H9 (cell line): ENCODE measurements at regions not wholly inside any gene's neighbourhood (a gene's known extent, or its start where the extent isn't known, plus 50 kb on each side); places are given as distances from the start of the nearest gene placed in this dataset.

ENCODE experiments used
- DNase-seq: peaks from one replicate; pipeline ENCODE4 v3.0.0-alpha.2; 2017
- H2AFZ ChIP-seq: one replicate; pipeline ENCODE4 v1.6.1; 2013; ENCODE audit warnings: mild to moderate bottlenecking, low read length, control low read depth, moderate library complexity
- H2AK5ac ChIP-seq: 2 replicates; pipeline ENCODE4 v1.6.1; 2013; ENCODE audit warnings: low read length, control low read depth, mixed read lengths; ENCODE audit not compliant: insufficient read length
- H2BK120ac ChIP-seq: one replicate; pipeline ENCODE4 v1.6.1; 2013; ENCODE audit warnings: low read depth, mild to moderate bottlenecking, low read length, control low read depth, inconsistent platforms; ENCODE audit not compliant: poor library complexity, severe bottlenecking
- H2BK12ac ChIP-seq: 2 replicates; pipeline ENCODE4 v1.6.1; 2013; ENCODE audit warnings: low read length, control low read depth, mixed read lengths, low read depth; ENCODE audit not compliant: insufficient read length
- H2BK15ac ChIP-seq: 2 replicates; pipeline ENCODE4 v1.6.1; 2013; ENCODE audit warnings: low read depth, low read length, control low read depth
- H2BK20ac ChIP-seq: one replicate; pipeline ENCODE4 v1.6.1; 2013; ENCODE audit warnings: low read depth, mild to moderate bottlenecking, low read length, control low read depth, inconsistent platforms; ENCODE audit not compliant: poor library complexity, severe bottlenecking
- H2BK5ac ChIP-seq: 2 replicates; pipeline ENCODE4 v1.6.1; 2013; ENCODE audit warnings: low read length, control low read depth, mixed read lengths; ENCODE audit not compliant: insufficient read length
- H3K14ac ChIP-seq: 2 replicates; pipeline ENCODE4 v1.6.1; 2013; ENCODE audit warnings: low read length, control low read depth; ENCODE audit not compliant: insufficient read depth
- H3K18ac ChIP-seq: 2 replicates; pipeline ENCODE4 v1.6.1; 2013; ENCODE audit warnings: low read depth, mild to moderate bottlenecking, mixed read lengths, low read length, control low read depth; ENCODE audit not compliant: insufficient read length
- H3K23ac ChIP-seq: 2 replicates; pipeline ENCODE4 v1.6.1; 2013; ENCODE audit warnings: low read length, control low read depth, mixed read lengths, low read depth; ENCODE audit not compliant: insufficient read length
- H3K23me2 ChIP-seq: 2 replicates; pipeline ENCODE4 v1.6.1; 2013; ENCODE audit warnings: low read depth, mild to moderate bottlenecking, mixed read lengths, low read length, control low read depth; ENCODE audit not compliant: insufficient read length, poor library complexity, severe bottlenecking
- H3K27ac ChIP-seq: 2 replicates; pipeline ENCODE4 v1.5.1; 2013; ENCODE audit warnings: low read length, control low read depth, mixed read lengths, low read depth; ENCODE audit not compliant: insufficient read length
- H3K27me3 ChIP-seq: 2 replicates; pipeline ENCODE4 v1.6.1; 2013; ENCODE audit warnings: low read length, control low read depth, inconsistent platforms; ENCODE audit not compliant: insufficient read depth
- H3K4ac ChIP-seq: 2 replicates; pipeline ENCODE4 v1.6.1; 2013; ENCODE audit warnings: low read depth, mild to moderate bottlenecking, control low read depth, inconsistent platforms, low read length, moderate library complexity
- H3K4me1 ChIP-seq: 2 replicates; pipeline ENCODE4 v1.6.1; 2013; ENCODE audit warnings: low read length, control low read depth, inconsistent platforms; ENCODE audit not compliant: insufficient read depth
- H3K4me2 ChIP-seq: 2 replicates; pipeline ENCODE4 v1.6.1; 2013; ENCODE audit warnings: low read length, control low read depth, mixed read lengths; ENCODE audit not compliant: insufficient read length, insufficient read depth
- H3K56ac ChIP-seq: 2 replicates; pipeline ENCODE4 v1.6.1; 2013; ENCODE audit warnings: low read depth, mild to moderate bottlenecking, mixed read lengths, low read length, control low read depth; ENCODE audit not compliant: insufficient read length
- H3K79me1 ChIP-seq: 2 replicates; pipeline ENCODE4 v1.6.1; 2013; ENCODE audit warnings: low read depth, mild to moderate bottlenecking, moderate library complexity, low read length, control low read depth, inconsistent platforms; ENCODE audit not compliant: insufficient read depth, poor library complexity, severe bottlenecking
- H3K79me2 ChIP-seq: 2 replicates; pipeline ENCODE4 v1.6.1; 2013; ENCODE audit warnings: low read length, control low read depth, inconsistent platforms; ENCODE audit not compliant: insufficient read depth
- H3K9ac ChIP-seq: 2 replicates; pipeline ENCODE4 v1.6.1; 2013; ENCODE audit warnings: low read length, control low read depth, mixed read lengths; ENCODE audit not compliant: insufficient read length; ENCODE audit errors: extremely low read depth
- H3K9me3 ChIP-seq: one replicate; pipeline ENCODE4 v1.6.1; 2013; ENCODE audit warnings: low read depth, low read length, inconsistent platforms; ENCODE audit not compliant: control insufficient read depth
- H3T11ph ChIP-seq: one replicate; pipeline ENCODE4 v1.6.1; 2013; ENCODE audit warnings: mild to moderate bottlenecking, low read length, control low read depth, inconsistent platforms
- H4K20me1 ChIP-seq: one replicate; pipeline ENCODE4 v1.6.1; 2013; ENCODE audit not compliant: control insufficient read depth, insufficient read length, insufficient read depth
- H4K5ac ChIP-seq: 2 replicates; pipeline ENCODE4 v1.6.1; 2013; ENCODE audit warnings: low read depth, mild to moderate bottlenecking, mixed read lengths, low read length, control low read depth; ENCODE audit not compliant: insufficient read length
- H4K8ac ChIP-seq: replicated peaks from 2 replicates; pipeline ENCODE4 v1.6.1; 2013; ENCODE audit warnings: low read length, control low read depth, mixed read lengths, low read depth; ENCODE audit not compliant: insufficient read length
- H4K91ac ChIP-seq: 2 replicates; pipeline ENCODE4 v1.6.1; 2013; ENCODE audit warnings: low read depth, mild to moderate bottlenecking, moderate library complexity, mixed read lengths, low read length, control low read depth; ENCODE audit not compliant: insufficient read length
- H3K27ac Mint-ChIP-seq, 3 experiments: 2 replicates in 2 of 3; 3 replicates in 1 of 3; pipeline ENCODE4 v1.8.0; 2020 to 2021; ENCODE audit warnings: mixed read lengths in 3 of 3, mild to moderate bottlenecking in 1 of 3, moderate library complexity in 1 of 3
- H3K27me3 Mint-ChIP-seq: 2 replicates; pipeline ENCODE4 v1.8.0; 2021; ENCODE audit warnings: low read depth, mild to moderate bottlenecking, moderate library complexity, mixed read lengths
- H3K36me3 Mint-ChIP-seq, 3 experiments: 2 replicates in 2 of 3; 3 replicates in 1 of 3; pipeline ENCODE4 v1.8.0; 2020 to 2021; ENCODE audit warnings: low read depth in 3 of 3, mixed read lengths in 3 of 3; ENCODE audit not compliant: insufficient read depth in 1 of 3
- H3K4me1 Mint-ChIP-seq, 2 experiments: 2 replicates each; pipeline ENCODE4 v1.8.0; 2020; ENCODE audit warnings: mixed read lengths in 2 of 2
- H3K4me3 Mint-ChIP-seq, 2 experiments: 2 replicates in 1 of 2; 3 replicates in 1 of 2; pipeline ENCODE4 v1.8.0; 2020 to 2021; ENCODE audit warnings: mild to moderate bottlenecking in 2 of 2, mixed read lengths in 2 of 2, moderate library complexity in 1 of 2
- H3K9me3 Mint-ChIP-seq, 2 experiments: 2 replicates in 1 of 2; 3 replicates in 1 of 2; pipeline ENCODE4 v1.8.0; 2020; ENCODE audit warnings: mild to moderate bottlenecking in 2 of 2, mixed read lengths in 2 of 2, moderate library complexity in 1 of 2
- CTCF ChIP-seq: fragments of 200-600 bp; sonication (generic); conservative IDR thresholded peaks from 3 replicates; pipeline ENCODE4 v1.8.0; 2021; ENCODE audit warnings: antibody characterized with exemption, mild to moderate bottlenecking
- WGBS: extraction: QIAGEN DNeasy Blood & Tissue Kit; methylation state at CpG from one replicate; pipeline ENCODE4 v1.1.7; 2013; ENCODE audit warnings: missing lambda C conversion rate, low lambda C conversion rate, mixed read lengths; ENCODE audit not compliant: insufficient read length; ENCODE audit errors: extremely low coverage; 5-methylcytosine and 5-hydroxymethylcytosine counted together

- H3K9me3 ChIP-seq, result no peaks in the 10 kb centered on the region
- no peak overlapping the region for H3K9ac ChIP-seq
- no peaks in the 10 kb centered on the region for H3K23me2 ChIP-seq
- H3T11ph ChIP-seq, result no peak overlapping the region
- no peak overlapping the region for H3K4me3 Mint-ChIP-seq
- H4K8ac ChIP-seq, result no peak overlapping the region
- H3K27me3 Mint-ChIP-seq, result no peaks in the 10 kb centered on the region
- H3K56ac ChIP-seq, result no peak overlapping the region
- H3K4me2 ChIP-seq, result no peak overlapping the region
- no peak overlapping the region for H3K18ac ChIP-seq
- H2BK120ac ChIP-seq, result no peak overlapping the region
- no peaks in the 10 kb centered on the region for H3K4me1 ChIP-seq
- no peak overlapping the region for H4K91ac ChIP-seq
- no peaks in the 10 kb centered on the region for H3K27me3 ChIP-seq
- H2AFZ ChIP-seq, result no peak overlapping the region
- H3K4me1 Mint-ChIP-seq, result peaks cover 7 to 9% of the 10 kb centered on the region in 2 experiments
- no peak overlapping the region for H2BK15ac ChIP-seq
- H3K79me1 ChIP-seq, result no peaks in the 10 kb centered on the region
- no peak overlapping the region for H2BK20ac ChIP-seq
- no peaks in the 10 kb centered on the region for H4K20me1 ChIP-seq
- no peak overlapping the region for H3K27ac ChIP-seq
- no peak overlapping the region for H3K14ac ChIP-seq
- DNase-seq, result no peak
- H3K36me3 Mint-ChIP-seq, result peaks cover 4 to 5% (median 4%) of the 10 kb centered on the region in 3 experiments; a peak in 4 of 7 replicates
- H3K4ac ChIP-seq, result no peak overlapping the region
- no peak overlapping the region for H2BK5ac ChIP-seq
- TF ChIP-seq CTCF, result no peak
- no peak overlapping the region for H3K27ac Mint-ChIP-seq
- H3K79me2 ChIP-seq, result no peaks in the 10 kb centered on the region
- H2AK5ac ChIP-seq, result no peak overlapping the region
- no peak overlapping the region for H2BK12ac ChIP-seq
- no CpG with 5 or more reads among the region's 3 CpGs for WGBS
- no peak overlapping the region for H3K23ac ChIP-seq
- no peak overlapping the region for H4K5ac ChIP-seq
- H3K9me3 Mint-ChIP-seq, result peaks cover 4 to 5% of the 10 kb centered on the region in 2 experiments; a peak in 4 of 5 replicates
Observed at GRCh38 chr7:68622500-68622899, 975.8 kb upstream of the AUTS2 start.
